Peyer's patch (tissue), 4 donors: ENCODE measurements at regions not wholly inside any gene's neighbourhood (a gene's known extent, or its start where the extent isn't known, plus 50 kb on each side); places are given as distances from the start of the nearest gene placed in this dataset.

Experiments used
- POLR2A ChIP-seq, 2 donors: fragments of 450-650 bp; IDR thresholded peaks; one replicate each; pipeline ENCODE4 v1.5.1; 2017; ENCODE audit warnings: antibody characterized with exemption in 2 of 2, mild to moderate bottlenecking in 2 of 2, moderate library complexity in 2 of 2
- TF ChIP-seq, protein P1 (sequence below), 6 experiments: fragments of 450-650 bp in 4 of 6; fragments of 200-600 bp in 2 of 6; sonication (generic) in 1 of 6; IDR thresholded peaks; one replicate each; pipeline ENCODE4 v1.5.1; 2017 to 2019; ENCODE audit warnings: antibody characterized with exemption in 6 of 6, mild to moderate bottlenecking in 3 of 6, moderate library complexity in 1 of 6

DNA sequence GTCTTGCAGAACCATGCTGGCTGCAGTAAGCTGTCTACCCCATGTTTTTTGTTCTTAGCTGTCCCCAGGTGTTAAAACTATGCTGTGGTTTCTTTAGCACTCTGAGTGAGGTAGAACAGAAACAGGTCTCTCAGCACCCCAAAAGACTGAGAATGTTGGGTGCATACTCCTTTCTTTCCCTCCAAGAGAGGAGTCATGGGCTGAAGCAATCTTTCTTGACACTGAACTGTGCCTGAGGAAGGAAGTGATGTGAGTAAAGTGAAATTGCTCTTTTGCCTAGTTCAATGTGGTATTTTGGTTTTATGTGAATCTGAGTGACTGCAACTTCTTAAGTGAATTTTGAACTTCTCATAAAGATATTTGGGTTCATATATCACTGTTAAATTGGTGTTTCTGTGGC lies 138.0 kb upstream of the MCHR2 start:
- TF ChIP-seq, protein P1, sequence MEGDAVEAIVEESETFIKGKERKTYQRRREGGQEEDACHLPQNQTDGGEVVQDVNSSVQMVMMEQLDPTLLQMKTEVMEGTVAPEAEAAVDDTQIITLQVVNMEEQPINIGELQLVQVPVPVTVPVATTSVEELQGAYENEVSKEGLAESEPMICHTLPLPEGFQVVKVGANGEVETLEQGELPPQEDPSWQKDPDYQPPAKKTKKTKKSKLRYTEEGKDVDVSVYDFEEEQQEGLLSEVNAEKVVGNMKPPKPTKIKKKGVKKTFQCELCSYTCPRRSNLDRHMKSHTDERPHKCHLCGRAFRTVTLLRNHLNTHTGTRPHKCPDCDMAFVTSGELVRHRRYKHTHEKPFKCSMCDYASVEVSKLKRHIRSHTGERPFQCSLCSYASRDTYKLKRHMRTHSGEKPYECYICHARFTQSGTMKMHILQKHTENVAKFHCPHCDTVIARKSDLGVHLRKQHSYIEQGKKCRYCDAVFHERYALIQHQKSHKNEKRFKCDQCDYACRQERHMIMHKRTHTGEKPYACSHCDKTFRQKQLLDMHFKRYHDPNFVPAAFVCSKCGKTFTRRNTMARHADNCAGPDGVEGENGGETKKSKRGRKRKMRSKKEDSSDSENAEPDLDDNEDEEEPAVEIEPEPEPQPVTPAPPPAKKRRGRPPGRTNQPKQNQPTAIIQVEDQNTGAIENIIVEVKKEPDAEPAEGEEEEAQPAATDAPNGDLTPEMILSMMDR (IDR thresholded peaks at IDR 0.05), result no peak
- no peak for TF ChIP-seq POLR2A (IDR thresholded peaks at IDR 0.05)
